HG02642 (cell line): ENCODE measurements at regions not wholly inside any gene's neighbourhood (a gene's known extent, or its start where the extent isn't known, plus 50 kb on each side); places are given as distances from the start of the nearest gene placed in this dataset.
"Not testable (repeated sequence)": the region's sequence is repeated elsewhere in the genome, so short reads cannot be mapped to it uniquely, and the experiment has no call there.

Experiments used
- ATAC-seq: cut with Tn5 transposase; IDR thresholded peaks from one replicate; pipeline ENCODE4 v1.9.1; 2021; ENCODE audit warnings: mild to moderate bottlenecking; ENCODE audit not compliant: unreplicated experiment, poor library complexity

GRCh38 chr5:72654231-72654630 lies 147.0 kb upstream of the ZNF366 start:
- no peak for ATAC-seq

GRCh38 chr5:72653586-72653985 lies 146.4 kb upstream of the ZNF366 start:
- no peak for ATAC-seq

GRCh38 chr5:72651779-72652178 lies 144.6 kb upstream of the ZNF366 start:
- ATAC-seq = no peak

DNA sequence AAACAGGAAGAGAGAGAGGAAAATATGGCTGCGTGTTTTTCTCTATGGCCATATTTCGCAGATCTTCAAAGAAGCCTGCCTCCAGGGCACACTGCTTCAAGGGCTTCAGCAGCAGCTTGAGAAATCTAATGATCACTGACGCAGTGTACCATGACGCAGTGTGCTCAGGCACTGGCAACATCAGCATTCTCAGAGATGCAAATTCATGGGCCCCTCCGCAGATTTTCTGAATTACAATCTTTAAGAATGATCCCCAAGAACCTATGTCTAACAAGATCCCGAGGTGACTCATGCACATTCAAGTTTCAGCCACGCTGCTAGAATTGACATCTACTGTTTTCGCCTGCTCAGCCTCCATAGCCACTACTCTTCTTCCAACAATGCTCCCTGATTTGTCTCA lies 143.9 kb upstream of the ZNF366 start:
- no peak for ATAC-seq

DNA sequence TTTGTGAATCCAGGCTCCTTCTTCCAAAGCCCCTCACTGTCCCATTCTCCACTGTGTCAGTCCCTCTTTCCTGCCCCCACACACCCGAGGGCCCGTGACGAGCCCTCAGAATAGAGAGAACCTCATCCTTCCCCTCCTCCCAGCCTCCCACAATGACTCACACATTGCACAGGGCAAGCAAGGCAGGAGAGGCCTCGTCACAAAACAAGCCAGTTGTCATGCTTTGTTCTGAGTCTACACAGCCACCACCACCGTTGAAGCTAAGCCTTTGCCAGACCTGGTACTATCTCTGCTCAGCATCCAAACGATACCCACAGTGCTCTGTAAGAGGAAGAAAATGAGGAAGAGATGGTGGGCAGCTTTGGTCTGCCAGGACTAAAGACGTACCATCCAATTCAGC lies 142.2 kb upstream of the ZNF366 start:
- no peak for ATAC-seq

DNA sequence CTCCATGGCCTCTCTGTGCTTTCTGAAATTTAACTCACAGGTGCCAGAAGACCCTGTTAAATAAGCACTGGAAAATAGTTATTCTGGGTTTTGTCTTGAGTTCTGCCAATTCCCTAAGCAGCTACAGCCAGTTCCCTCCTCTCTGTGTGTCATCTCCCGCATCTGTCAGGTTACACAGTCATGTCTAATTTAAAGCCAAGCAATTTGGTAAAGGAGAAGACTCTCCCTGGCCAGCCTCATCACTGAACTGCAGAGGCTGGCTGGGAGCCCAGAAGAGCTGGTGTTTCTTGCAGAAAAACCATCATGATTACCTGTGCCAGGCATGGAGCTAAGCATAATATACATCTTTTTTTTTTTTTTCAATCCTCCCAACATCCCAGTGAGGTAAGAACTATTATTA lies 141.3 kb upstream of the ZNF366 start:
- ATAC-seq = no peak

GRCh38 chr5:72647806-72648205 lies 140.6 kb upstream of the ZNF366 start:
- no peak for ATAC-seq

DNA sequence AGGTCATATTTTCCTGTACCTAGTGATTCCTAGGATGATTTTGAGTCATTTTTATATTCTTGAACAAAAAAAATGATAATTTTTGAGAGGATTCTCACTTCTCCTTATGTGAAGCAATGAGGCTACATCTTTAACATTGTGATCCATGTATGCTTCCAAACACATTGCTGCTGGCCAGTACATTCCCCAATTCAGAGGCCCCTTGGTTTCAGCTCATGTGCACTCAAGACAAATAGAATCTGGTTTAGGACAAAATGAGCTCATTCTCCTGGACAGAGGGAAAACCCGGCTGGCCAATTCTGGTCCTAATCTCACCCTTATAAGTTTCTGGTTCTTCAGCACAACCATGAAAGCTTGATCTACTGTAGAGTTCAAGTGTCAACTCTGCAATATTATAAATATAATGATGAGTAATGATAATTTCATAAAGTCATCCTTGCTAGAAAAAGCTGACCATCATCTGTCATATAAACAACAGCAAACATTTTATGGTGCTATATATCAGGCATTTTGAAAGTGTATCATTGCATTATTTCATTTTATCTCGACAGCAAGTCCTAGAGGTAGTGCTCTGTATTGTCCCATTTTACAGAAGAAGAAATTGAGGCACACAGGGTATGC lies 139.1 kb upstream of the ZNF366 start:
- ATAC-seq = no peak

DNA sequence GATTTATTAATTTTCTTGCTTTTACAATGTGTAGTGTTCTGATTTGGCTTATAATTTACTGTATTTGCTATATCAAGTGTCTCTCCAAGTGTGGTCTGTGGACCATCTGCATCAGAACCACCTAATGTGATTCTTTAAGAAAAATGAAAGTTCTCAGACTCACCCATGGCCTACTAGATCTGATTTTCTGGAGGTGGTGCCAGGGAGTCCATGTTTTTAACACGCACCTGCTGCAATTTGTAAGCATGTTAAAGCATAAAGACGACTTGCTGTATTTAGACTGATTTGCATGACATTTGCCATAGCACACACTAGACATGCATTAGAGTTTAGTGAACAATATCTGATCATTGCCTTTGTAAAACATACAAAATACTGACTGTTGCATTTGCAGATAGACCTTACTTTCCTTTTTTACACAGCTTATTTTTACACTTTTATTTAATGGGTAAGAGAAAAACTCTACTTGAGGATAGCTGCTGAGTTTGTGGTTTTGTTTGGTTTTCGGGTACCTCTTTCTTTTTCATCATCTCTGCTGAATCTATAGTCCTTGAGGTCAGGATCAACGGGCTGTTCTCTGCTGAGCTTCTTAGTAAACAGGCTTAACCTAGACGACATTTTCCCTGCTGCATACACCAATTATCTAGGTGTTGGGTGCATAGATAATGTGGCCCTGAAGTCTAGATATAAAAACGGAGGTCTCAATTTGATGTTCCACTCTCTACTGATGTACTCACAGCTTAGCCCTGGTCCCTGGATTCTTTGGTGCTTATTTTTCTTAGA lies 138.0 kb upstream of the ZNF366 start:
- no peak for ATAC-seq

DNA sequence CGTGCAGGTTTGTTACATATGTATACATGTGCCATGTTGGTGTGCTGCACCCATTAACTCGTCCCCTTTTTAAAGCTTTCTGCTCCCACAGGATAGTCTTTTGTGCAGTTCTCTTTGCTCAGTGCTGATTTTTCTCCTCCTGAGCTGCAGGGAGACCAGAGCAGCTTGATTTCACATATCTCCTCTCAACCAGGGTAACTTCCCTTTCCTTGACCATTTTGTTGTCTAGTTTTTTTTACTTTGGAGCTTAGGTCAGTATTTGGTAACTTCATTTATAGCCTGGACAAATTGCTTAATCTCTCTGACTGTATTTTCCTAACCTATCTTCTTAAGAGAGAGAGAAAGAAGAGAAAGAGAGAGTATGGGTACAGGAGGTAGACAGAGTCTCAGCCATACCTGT lies 137.1 kb upstream of the ZNF366 start:
- ATAC-seq = no peak

DNA sequence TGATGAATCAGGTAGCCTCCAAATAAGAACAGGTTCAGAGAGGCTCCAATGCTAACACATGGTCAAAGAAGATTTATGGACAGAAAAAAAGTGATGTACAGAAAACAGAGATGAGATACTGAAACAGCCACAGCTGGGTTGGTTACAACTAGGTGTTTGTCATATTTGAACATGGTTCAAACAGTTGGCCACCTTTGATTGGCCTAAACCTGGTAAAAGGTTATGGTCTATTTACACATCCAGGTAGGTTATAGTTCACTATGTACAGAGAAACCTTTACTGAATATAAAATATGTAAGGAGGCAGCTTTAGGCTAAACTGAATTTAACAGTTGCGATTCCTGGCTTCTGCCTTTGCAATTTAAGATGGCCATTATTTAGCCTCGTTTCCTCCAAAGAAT lies 134.0 kb upstream of the ZNF366 start:
- no peak for ATAC-seq

DNA sequence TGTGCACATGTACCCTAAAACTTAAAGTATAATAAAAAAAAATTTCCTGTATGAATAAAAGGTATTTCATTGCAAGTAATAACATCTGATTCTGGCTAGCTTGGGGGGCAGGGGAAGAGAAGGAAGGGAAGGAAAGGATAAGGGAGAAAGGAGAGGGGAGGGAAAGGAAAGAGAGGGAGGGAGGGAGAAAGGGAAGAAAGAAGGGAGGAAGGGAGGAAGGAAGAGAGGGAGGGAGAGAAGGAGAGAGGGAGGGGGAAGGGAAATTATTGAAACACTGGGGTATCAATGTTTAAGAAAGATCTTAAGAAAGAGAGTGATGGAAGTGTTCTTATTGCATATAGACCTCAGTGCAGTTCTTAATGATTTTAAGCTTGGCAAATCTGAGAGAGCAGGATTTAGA lies 129.8 kb upstream of the ZNF366 start:
- no peak for ATAC-seq

- not testable (repeated sequence) for ATAC-seq
Observed at GRCh38 chr5:72636565-72636964, 129.4 kb upstream of the ZNF366 start.

GRCh38 chr5:72634444-72634843 lies 127.2 kb upstream of the ZNF366 start:
- no peak for ATAC-seq

GRCh38 chr5:72633649-72634048 lies 126.4 kb upstream of the ZNF366 start:
- no peak for ATAC-seq

- ATAC-seq = no peak
Observed at GRCh38 chr5:72633041-72633445, 125.8 kb upstream of the ZNF366 start.

- no peak for ATAC-seq
Observed at GRCh38 chr5:72630721-72631120, 123.5 kb upstream of the ZNF366 start.

DNA sequence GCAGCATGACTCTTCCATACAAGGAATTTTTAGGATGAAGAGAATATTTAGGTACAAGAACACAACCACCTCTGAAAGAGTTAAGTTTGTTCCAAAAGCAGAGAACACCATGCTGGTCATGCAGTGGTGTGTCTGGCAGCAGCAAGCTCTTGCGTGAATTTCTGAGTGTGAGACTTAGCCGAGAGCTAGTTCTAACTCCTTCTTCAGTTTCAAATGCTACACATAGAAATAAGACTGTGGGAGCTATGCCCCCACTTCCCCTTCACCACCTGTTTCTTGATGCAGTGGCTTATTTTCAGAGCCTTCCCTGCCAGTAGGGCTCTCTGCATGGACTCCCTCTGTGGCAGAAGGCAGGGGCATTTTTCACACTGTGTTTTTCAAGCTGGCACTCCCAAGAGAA lies 122.9 kb upstream of the ZNF366 start:
- no peak for ATAC-seq

- no peak for ATAC-seq
Observed at GRCh38 chr5:72628771-72629371, 121.7 kb upstream of the ZNF366 start.

DNA sequence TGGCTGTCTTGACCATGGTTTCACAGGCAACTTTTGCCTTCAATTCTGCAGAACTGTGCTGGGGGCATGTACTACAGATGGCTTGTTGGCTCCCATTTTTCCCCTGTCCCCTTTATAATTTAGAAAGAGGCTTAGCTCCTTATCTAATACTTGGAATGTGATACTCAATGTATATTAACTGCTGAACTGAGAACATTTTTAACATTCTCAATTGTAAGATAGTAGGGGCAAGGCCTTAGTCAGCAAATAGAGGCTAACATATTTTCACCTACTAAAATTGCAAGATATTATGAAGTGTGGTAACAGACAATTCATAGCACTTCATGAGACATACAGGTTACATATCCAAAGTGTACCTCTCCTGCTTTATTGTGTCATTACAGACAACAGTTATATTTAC lies 118.1 kb upstream of the ZNF366 start:
- no peak for ATAC-seq

DNA sequence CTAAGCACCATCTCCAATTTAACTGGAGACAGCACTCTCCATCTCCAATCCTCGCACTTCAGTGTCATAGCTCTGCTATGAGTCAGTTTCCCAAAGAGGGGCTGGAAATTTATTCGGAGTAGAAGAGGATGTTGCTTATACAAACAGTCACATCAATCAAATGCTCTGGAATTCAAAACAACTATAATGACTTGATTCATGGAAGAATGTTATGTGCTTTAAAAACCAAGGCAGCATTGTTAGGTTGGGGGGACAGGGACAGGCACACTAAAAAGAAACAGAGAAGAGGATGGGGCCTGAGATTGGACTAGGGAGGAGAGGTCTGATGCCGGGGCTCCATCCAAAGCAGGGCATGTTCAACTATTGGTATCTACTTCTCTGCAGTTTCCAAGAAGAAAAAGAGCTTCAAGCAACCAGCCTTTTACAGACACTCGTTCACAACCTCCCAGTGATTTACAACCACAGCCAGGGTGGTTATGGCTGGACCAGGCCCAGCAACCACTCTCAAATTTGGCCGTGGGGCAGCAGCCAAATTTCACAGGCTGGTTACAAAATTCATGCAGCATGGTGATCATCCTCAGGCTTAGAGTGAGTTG lies 117.5 kb upstream of the ZNF366 start:
- ATAC-seq = no peak
